Esophagus squamous epithelium (tissue), 4 donors: ENCODE measurements at regions not wholly inside any gene's neighbourhood (a gene's known extent, or its start where the extent isn't known, plus 50 kb on each side); places are given as distances from the start of the nearest gene placed in this dataset.

Source experiments
- POLR2A ChIP-seq, 4 donors: fragments of 450-650 bp; IDR thresholded peaks; one replicate each; pipeline ENCODE4 v1.6.1; 2017; ENCODE audit warnings: antibody characterized with exemption in 4 of 4, mild to moderate bottlenecking in 4 of 4, moderate library complexity in 3 of 4
- TF ChIP-seq, protein P1 (sequence below), 6 experiments: fragments of 450-650 bp in 4 of 6; fragments of 200-600 bp in 2 of 6; sonication (generic) in 2 of 6; IDR thresholded peaks; one replicate each; pipeline ENCODE4 v1.5.1; 2016 to 2019; ENCODE audit warnings: antibody characterized with exemption in 6 of 6, mild to moderate bottlenecking in 4 of 6, moderate library complexity in 4 of 6

DNA sequence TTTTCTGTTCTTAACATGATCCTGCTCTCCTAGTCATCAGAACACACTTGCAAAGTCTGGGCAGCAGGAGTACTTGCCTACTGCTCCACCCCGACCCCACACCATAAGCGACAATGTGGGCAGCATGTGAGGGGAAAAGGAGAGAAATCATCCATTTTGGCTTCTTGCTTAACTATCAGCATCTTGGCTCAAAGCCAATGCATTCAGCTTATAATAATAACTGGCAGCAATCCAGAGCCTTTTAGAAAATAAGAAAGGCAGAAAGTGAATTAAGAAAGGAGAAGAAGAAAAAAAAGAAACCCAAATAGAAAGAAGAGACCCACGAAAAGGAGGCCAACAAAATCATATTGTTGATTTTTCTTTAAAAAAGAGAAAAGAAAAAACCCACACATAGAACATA, 930.8 kb downstream of the BCL11B start:
- TF ChIP-seq, protein P1, sequence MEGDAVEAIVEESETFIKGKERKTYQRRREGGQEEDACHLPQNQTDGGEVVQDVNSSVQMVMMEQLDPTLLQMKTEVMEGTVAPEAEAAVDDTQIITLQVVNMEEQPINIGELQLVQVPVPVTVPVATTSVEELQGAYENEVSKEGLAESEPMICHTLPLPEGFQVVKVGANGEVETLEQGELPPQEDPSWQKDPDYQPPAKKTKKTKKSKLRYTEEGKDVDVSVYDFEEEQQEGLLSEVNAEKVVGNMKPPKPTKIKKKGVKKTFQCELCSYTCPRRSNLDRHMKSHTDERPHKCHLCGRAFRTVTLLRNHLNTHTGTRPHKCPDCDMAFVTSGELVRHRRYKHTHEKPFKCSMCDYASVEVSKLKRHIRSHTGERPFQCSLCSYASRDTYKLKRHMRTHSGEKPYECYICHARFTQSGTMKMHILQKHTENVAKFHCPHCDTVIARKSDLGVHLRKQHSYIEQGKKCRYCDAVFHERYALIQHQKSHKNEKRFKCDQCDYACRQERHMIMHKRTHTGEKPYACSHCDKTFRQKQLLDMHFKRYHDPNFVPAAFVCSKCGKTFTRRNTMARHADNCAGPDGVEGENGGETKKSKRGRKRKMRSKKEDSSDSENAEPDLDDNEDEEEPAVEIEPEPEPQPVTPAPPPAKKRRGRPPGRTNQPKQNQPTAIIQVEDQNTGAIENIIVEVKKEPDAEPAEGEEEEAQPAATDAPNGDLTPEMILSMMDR (IDR thresholded peaks at IDR 0.05) = no peak
- TF ChIP-seq POLR2A (IDR thresholded peaks at IDR 0.05) = no peak
